Amniotic stem cell (primary cell): ENCODE measurements at regions not wholly inside any gene's neighbourhood (a gene's known extent, or its start where the extent isn't known, plus 50 kb on each side); places are given as distances from the start of the nearest gene placed in this dataset.
"Not testable (repeated sequence)": the region's sequence is repeated elsewhere in the genome, so short reads cannot be mapped to it uniquely, and the experiment has no call there.

Source experiments
- DNase-seq: peaks from one replicate; lab custom pipeline; 2025; lab: John Stamatoyannopoulos, UW

DNA sequence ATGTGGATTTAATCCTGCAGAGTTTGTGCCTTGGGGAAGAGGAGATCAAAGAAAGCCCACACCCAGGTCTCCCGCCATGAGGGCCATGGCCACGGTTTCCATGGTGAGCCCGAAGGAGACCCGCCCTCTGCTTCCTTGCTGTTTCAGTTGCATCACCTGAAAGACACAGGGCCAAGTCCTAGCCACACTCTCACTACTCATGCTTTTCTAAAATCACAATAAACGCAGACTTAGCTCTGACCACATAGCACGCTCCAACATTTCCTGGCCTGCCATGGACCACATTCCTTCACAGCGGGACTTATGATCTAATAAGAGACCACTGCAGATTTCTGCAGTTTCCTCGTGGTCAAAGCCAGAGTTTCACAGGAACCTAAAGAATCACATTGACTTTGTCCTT lies 426.0 kb upstream of the NR3C2 start:
- no peak for DNase-seq

DNA sequence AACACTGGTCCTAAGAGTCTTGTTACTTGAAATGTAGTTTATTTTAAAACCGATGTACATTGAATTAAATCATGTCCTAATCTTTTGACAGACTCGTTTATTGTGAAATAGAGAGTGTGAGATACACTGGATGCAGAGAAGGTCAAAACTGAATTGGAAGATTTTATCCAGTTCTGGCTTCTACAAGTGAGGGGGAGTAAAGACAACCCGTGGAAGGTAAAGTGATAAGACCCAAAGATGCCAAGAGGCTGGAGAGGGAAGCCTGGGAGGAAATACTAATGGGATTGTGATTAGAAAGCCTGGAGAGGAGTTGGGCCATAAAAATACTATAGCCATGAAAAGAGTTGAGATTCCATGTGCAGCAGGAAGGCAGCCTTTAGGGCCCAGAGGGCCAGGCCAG lies 424.5 kb upstream of the NR3C2 start:
- DNase-seq: no peak

DNA sequence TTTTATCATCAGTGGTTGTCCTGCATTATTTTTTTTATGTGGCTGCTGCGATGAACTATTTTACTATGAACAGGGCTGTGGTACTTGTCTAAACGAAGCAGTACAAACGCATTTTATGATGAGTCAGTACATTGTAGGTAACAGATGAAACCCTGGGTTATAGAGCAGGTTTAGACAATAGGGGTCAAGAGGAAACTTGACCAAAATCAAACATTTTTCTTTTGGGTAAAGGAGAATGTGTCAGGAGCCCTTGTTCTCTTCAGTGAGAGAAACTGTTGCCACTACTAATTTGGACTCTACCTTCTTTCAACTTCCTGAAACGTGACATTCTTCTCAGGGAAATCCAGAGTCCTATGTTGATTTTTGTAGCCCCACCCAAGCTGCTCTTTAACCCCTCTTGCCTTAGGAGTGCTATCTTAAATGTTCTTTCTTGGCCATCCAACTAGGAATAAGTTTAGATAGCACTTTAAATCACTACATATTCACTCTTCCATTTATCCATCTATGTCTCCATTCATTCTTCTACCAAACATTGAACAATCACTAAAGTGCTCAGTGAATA lies 415.8 kb upstream of the NR3C2 start:
- no peak for DNase-seq

DNA sequence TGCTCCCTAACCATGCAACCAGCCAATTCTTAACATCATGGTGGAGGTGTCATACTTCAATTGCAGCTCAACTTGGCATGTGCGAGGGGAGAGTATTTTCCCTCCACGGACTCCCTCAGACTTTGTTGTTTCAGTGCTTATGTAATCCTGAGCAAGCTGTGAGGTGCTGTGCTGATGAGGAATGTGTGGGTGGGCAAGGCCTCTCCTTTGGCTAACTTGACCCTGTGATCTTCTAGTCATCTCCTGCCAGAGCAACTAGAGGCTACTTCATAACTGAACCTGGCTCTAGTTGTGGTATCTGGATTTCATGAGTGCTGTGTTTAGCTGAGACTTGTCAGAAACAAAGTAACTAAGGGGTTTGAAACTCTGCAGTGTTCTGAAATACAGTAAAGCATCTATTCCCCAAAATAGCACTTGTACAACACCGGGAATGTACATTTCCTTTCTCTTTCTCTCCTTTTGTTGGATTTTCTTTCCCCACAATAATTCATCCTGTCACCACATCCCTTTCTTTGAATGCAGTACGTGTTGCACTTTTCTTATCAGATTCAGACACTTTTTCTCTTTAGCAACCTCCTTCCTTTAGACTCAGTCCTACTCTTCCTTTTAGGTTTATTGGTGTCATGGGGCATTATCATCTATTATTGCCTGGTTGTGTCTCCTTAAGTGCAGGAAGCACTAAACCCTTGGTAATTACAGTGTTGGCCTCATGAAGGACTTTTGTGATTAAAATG lies 415.2 kb upstream of the NR3C2 start:
- DNase-seq: no peak

DNA sequence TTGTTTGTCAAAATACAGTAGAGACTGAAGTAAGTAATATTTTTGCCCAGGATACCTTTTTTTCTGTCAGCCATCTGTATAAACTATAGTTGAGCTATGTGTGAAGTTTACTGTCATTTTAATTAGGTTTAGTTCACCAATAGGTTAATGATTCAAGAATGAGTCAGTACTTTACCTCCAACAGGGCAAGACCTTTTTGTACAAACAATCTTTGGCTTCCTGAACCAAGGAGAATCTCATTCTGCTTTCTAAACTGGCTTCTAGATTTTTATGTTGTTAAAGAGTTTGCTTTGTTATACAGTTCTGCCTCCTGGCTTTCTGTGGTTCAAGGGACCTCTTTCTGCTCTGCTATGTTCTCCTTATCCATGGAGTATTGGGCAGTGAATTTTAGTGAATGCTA lies 412.0 kb upstream of the NR3C2 start:
- no peak for DNase-seq

DNA sequence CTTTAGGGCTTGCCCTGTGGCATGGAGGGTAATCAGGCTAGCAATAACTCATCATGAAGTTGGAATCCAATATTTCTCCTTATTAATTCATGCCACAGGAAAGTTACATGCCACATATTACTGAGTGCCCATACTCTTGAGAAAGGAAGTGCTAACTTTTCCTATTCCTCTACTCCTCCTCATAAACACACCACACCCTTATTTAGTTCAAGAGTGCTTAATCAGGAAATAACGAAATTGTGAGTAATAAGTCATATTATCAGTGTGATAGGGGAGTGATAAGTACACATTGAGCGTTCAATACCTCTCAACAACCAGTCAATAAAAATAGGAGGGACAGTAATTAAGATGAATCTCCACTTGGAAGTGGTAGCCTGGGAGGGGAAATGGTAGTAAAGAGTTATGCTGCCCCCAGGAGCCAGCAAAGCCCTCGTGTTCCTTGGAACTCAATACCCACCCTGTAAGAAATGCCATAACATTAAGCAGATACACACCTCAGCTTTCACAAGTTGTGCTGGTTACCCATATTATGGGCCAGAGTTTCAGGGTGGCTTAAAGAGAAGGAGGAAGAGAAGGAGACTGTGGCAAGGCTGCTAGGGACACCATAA lies 410.0 kb upstream of the NR3C2 start:
- no peak for DNase-seq

DNA sequence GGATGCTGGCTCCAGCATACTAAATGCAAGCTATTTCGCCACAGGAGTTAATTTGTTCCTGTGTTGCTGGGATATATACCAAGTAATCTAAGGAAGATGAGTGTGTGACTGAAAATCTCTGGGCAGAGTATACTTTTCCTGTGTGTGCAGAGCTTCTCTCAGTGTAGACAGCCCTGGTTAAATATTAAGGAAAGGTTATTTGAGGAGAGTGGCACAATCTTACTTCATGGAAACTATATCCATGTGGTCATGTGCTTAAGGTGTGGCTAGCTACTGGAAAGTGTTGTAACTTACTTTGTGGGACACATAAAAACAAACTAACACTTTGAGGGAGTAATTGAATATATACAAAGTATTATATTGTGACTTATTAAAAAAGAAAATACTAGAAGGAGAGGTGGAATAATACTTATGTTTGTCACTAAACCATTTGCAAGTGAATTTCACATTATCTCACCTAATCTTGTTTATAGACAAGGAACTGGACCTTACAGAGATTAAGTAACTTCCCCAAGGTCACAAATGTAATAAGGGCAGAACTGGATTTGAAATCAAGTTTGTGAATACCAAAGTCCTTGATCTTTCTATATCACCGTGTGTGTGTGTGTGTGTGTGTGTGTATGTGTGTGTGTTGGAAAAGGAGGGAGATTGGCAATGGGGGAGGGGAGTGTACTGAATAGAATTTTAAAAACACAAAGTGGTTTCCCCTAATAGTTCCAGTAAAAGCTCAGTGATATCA lies 408.2 kb upstream of the NR3C2 start:
- no peak for DNase-seq

GRCh38 chr4:148849581-148849980 lies 407.4 kb upstream of the NR3C2 start:
- DNase-seq: no peak

GRCh38 chr4:148847544-148848255 lies 405.5 kb upstream of the NR3C2 start:
- DNase-seq: no peak

DNA sequence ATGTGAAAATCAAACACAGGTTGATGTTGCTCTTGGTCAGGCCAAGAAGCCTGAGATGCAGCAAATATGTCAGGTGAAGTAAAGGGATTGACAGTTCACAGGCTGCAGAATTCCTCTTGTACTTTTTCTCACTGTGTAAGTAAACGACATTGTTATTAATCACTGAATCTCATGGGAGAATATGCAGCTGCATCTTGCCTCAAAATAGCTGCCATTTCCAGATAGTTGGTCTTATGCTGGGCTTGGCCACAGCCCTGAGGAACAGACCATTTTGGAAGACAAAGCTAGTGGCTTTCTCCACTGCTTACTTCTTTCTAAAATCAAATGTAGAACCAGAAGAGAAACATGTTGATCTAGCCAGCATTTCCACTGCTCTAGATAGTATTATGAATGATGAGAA lies 403.4 kb upstream of the NR3C2 start:
- DNase-seq: no peak

DNA sequence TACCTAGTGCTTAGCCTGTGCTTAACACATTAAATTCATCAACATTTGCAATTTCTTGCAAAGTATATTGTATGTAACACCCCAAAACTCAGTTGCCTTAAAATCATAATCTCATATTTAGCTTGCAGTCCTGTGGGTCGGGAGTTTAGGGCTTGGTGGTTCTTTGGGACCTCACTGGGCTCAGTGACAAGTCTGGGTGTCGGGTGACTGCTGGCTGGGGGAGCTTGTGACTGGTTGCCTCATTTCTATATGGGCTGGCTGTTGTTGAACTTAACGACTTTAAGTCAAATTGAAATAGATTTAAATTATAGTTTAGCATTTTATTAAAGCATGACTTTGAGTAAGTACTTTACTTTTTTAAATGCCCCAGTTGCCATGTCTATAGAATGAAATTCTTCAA lies 401.4 kb upstream of the NR3C2 start:
- no peak for DNase-seq

DNA sequence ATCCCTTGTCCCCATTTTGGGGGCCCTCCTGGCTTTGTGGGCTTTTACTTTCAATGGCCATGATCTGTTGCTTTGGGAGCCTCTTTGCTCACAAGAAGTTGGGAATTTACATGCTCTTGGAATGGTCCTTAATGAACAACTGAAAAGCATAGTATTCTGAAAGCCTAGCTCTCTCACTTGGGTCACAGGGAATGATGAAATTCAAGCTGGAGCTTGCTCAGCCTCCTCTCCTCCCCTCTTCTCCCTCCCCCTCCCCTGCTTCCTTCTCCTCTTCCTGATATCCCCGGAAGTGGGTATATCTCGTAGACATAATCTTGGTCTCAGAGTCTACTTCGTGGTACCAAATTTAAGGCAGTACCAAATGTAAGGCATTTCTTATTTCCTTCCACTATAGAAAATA lies 400.6 kb upstream of the NR3C2 start:
- DNase-seq: no peak

DNA sequence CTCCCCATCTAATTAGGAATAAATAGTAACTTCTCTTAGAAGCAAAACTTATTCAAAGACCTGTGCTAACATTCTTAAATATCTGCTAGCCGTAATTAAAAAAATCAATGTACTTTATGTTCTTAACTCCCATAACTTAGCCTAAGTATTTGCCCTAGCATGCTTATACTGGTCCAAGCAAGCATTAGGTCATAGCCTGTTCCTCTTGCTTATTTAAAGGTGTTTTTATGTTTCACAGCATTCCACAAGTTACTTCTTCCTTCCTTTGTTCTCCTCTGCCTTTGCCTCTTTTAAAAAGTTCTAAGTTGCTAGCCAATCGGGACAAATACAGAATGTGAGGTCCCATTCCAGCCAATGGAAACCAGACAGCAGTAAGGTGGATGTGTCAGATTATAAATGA lies 395.4 kb upstream of the NR3C2 start:
- DNase-seq: not testable (repeated sequence)

DNA sequence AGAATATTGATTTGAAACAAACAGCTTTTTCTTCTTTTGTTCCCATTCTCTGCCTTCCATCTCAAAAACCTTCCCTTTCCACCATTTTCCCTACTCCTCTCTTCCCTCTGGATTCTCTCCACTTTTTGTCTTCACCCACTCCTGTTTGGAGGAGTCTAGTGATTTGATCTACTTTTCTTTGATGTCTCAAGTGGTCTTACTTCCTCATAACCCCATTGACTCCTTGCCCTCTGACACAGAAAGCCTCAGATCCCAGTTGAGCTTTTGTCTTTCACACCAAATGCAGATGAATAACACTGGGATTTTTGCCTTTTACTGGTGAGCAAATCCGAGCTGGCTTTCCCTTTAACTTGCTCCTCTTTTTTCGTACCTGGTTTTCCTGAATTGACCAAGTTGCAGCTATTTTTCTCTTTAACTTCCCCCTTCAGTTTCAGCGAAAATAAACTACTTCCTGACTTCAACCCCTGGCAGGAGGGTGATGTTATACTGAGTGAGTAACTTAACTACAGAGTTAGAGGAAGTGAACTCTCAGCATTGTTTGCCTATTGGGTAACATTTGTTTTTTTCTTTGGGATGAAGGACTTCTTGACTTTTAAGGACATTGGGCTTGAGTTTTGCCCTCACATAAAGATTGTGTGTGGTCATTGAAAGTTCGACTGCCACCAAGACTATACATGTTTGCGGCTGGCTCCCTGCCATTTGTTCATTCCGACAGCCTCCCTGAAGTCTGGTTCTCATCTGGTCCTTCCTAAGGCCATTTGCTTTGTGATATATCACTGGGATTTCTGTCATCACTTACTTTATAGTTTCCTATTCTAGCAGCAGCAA lies 392.8 kb upstream of the NR3C2 start:
- no peak for DNase-seq

GRCh38 chr4:148831945-148832344 lies 389.7 kb upstream of the NR3C2 start:
- DNase-seq: peak; percentile 62

DNA sequence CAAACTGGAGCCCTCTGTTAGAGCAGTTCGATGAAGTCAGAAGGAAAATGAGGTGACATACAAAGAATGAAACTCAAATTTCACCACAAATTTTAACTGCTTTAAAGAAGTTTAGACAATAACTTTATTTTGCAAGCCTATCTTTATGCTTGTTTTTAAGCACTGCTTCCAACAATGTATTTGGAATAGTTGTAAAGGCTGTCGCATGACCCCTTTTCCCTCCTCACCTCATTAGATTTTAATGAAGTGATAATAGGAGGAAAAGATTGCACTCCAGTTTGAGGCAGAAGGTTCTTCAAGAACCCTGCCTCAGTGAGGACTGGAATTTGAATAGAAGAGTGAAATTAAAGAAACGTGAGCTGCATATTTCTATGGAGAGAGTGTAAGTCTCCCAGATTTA lies 386.1 kb upstream of the NR3C2 start:
- no peak for DNase-seq

DNA sequence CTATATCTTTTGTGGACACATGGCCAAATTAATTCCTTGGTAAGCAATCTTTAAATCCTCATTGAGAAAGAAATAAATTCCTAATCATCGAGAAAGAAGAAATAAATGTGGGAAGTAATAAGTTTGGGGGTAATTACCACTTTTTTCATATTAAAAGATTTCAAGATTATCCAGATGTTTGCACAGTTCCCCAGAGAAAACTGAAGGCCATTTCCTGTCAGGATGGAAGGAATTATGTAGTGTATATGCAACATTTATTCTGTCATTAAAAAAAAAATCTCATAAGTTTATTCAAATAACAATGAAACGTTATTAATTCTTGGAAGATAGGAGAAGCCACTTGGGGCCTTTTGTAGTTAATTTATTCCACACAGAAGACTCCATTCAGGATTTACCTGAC lies 385.6 kb upstream of the NR3C2 start:
- no peak for DNase-seq

DNA sequence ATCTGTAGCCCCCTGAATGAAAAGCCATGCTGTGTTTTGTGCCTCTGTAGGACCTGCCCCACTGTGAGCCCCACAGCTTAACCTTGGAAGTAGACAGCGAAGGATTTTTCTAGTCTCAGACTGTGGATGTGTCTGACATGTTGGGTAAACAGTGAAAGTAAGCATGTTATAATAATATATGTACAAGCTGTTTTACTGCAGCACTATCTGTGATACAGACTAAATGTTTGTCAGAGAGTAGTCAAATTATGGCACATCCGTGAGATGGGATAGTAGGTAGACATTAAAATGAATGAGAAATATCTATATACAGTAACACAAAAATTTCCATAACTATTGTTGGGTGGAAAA lies 381.2 kb upstream of the NR3C2 start:
- no peak for DNase-seq

GRCh38 chr4:148822572-148823418 lies 380.6 kb upstream of the NR3C2 start:
- DNase-seq: no peak

DNA sequence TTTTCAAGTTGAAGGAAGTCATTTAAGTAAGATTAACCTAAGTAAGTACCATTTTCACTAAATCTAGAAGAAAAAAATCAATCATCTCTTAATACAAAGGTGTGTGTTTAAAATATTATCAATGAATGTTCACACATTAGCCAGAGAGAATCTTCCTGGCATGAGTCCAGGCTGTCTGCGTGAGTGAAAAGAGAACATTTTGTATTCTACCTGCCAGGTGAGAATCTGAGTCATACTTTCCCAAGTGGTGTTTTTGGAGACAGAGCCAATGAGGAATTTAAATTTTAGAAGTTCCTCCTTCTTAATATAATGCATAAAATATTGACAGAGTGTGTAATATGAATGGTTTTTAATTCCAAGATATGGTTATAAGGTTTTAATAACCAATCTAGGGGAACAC lies 371.8 kb upstream of the NR3C2 start:
- no peak for DNase-seq

- no peak for DNase-seq
Measured at GRCh38 chr4:148813289-148813688, 371.1 kb upstream of the NR3C2 start.
